GM18867 (cell line): ENCODE measurements at regions not wholly inside any gene's neighbourhood (a gene's known extent, or its start where the extent isn't known, plus 50 kb on each side); places are given as distances from the start of the nearest gene placed in this dataset.

ENCODE experiments used
- ATAC-seq: cut with Tn5 transposase; IDR thresholded peaks from one replicate; pipeline ENCODE4 v1.9.1; 2021; ENCODE audit warnings: mild to moderate bottlenecking, moderate library complexity; ENCODE audit not compliant: unreplicated experiment

DNA sequence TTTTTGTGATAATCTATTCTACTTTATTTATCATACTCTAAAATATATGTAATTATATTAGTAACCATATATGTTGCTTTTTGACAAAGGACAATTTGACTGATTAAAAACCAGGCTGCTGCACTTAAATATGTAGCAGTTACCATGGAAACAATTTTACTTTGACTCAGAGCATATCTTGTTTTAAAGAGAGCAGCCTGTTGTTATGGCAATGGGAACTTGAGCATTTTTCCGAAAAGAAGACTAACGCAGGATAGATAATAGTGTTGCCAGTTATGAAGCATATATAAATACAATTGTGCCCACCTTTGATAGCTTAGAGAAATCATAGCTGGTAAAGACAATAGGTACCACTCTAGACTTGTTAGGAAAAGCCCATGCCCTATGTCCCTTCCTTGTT lies 283.0 kb downstream of the GASK1B start:
- ATAC-seq = no peak

DNA sequence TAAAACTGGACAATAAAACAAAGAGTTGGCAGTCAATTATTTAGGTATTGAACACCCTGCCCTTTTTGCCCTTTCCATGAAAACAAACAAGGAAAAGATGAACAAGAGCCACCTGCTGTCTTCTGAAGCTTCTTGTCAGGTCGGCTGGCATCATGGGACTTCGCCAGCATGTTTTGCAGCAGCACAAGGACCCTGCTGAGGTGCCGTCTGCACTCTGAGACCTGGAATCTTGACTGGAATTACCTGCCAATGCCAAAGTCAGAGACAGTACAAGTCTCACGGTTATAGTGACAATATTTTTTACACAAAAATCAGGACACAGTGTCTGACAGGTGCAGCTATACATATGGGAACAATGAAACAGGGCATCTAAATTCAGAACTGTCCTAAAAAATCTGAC lies 284.5 kb downstream of the GASK1B start:
- ATAC-seq = no peak

DNA sequence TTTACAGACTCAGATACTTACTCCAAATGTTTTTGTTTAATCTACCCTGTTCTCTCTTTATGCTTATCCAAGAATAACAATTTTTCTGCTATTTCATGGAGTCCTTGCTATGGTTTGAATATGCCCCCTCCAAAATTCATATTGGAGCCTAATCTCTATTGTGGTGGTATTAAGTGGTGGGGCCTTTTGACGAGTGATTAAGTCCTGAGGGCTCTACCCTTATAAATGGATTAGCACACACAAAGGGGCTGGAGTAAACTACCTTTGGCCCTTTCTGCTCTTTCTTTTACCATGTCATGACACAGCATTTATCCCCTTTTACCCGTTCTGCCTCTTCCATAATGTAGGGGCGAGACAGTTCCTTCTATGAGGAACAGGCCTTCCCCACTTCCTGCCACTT lies 285.5 kb downstream of the GASK1B start:
- ATAC-seq = no peak

DNA sequence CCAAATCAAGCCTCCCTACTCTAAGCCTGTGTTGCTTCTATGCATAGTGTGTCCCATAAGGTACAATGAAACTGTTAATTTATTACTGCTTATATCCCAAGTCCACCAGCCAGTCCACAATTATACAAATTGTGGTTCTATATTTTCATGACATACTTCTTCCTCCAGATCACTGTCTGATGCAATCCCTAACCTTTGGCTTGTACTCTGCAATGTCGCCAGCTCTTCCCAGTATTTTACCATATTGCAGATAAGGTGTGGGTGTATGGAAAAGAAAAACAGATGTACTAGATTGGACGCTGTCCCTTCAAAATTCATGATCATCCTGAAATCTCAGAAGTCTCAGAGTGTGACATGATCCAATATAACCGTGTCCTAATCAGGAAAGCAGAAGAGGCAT lies 286.2 kb downstream of the GASK1B start:
- no peak for ATAC-seq

DNA sequence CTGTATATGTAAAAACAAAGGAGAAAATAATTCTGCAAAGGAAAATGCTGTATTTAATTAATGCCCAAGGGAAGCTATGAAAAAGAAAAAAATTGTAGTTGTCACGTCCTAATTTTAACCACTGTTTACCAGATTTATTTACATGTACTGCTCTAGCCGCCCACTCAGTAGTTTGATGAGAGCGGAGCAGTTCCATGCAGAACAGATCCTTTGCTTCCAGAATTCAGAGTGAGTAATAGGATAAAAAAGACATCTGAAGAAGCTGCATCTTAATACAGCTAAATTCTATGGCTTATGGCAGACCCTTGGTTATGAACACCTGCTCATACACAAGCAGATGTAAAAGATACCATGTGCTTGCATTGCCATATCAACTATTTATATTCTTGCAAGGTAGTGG lies 287.0 kb downstream of the GASK1B start:
- no peak for ATAC-seq

DNA sequence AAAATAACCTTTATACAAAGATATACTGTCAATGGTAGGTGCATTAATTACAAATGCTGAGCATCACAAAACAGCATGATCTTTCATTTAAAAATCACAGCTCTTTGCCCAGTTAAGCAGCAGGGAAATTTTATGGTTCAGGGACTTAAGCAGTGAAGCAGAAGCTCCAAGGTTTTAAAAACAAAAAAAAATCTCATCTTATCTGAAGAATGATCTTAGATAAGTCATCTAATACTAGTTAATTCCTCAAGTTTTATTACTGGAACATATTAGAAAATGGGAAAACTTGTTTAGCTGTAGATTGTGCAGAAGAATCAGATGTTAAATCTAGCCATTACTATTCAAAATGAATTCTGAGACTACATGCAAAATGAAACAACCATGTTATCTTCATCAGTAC lies 289.9 kb downstream of the GASK1B start:
- ATAC-seq = no peak

DNA sequence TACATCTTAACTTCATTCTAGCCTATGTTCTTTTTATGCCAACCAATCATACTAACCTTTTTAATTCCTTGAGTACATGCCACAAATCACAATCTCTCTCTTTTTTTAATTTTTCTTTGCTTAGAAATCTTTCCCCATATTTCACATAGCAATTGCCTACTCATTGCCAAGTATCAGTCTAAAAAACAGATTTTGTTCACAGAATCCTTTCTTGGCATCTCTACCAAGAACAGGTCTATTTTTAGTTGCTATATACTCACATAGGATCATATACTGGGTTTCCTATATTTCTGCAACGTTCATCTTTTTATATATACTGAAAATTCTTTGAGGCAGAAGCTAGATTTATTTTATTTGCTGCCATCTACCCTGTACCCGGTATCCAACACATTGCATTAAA lies 292.1 kb downstream of the GASK1B start:
- ATAC-seq = no peak

DNA sequence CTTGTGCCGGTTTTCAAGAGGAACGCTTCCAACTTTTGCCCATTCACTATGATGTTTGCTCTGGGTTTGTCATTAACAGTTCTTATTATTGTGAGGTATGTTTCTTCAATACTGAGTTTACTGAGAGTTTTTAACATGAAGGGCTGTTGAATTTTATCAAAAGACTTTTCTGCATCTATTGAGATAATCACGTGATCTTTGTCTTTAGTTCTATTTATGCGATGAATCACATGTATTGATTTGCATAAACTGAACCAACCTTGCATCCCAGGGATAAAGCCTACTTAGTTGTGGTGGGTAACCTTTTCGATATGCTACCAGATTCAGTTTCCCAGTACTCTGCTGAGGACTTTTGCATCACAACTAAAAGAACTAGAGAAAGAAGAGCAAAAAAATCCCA lies 318.0 kb downstream of the GASK1B start:
- no peak for ATAC-seq

DNA sequence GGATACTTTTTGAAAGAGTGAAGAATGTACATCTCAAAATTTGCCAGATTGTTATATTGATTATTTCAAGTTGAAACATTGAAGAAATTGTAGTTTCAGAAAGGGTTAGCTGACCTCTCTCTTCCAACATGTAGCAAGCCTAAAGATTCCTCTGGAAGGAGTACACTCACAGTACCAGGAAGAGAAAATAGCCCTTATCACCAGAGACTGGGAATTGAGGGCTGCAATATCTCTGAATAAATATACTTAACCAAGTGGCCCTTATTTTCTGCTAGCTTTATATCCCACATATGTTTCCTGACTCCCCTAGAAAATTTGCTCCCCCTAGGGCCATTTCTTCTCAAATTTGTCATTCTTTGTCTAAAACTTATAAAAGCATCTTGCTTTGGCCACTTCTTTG lies 332.2 kb downstream of the GASK1B start:
- ATAC-seq = no peak

DNA sequence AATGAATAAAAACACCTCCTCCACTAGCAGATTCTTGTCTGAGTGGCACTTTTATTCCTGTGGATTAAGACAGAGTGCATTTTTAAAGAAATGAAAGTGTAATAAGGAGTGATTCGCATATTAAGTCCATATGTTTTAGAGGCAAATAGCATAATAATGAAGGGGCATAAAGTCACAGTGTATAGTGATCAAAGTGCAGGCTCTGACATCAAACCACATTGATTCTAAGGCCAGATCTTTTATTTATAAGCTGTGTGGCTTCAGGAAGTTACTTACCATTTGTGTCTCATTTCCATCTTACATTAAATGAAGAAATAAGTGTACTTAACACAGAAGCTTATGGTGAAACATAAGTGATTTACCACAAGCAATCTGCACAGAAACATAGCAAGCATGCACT lies 332.8 kb downstream of the GASK1B start:
- ATAC-seq = no peak

DNA sequence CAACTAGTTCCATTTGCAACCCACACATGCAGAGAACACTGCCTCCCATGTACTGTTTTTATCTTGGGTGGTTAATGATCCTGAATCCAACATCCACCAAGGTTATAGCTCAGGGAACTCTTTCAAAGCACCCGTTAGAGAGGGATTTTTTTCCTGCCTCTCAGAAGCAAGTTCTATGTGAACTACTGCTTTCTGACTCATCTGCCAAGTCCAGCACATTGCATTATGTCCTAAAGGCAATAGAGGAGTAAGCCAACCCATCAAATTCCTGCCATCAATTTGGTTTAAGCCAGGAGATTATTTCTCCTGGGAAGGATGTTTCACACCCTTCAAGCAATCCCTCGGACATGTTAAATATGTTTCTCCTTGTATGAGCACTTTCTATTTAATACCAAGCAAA lies 334.5 kb downstream of the GASK1B start:
- ATAC-seq = no peak

DNA sequence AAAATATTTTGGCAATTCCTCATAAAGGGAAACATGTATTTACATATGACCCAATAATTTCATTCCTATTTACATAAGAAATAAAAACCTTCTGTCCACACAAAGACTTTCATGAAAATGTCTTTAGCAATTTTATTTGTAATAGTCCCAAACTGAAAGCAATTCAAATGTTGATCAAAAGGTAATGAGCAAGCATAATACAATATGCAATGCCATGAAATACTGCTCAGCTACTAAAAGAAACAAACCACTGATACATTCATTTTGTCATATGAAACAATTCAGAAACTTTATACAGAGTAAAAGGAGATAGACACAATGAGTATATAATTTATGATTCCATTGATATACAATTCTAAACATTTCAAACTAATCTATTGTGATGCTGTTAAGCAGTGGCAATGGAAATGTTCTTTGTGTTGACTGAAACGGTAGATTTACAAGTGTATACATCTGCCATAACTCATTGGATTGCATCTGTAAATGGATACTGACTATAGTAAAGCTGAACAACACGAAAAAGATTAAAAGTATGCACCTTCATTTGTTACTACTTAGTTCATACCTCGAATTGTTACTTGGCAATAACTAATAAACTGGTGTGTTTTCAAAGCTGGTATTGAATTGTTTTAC lies 335.6 kb downstream of the GASK1B start:
- ATAC-seq = no peak

DNA sequence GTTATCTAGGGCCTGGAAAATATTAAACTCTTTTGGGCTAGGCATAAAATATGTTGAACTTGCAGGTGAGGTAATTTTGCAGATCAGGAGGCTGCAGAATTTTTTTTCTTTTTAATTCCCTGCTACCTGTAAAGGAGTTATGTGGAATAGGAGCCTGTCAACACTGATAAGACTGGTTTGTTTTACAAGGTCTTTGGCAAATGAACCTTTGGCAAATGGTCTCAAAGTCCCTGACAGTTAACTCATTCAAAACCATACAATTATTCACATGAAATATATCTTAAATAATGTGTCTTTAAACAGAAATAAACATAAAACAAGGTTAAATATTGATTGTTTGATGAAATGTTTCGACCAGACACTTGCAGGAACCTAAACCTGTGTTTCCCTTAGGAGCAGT lies 340.2 kb downstream of the GASK1B start:
- no peak for ATAC-seq

DNA sequence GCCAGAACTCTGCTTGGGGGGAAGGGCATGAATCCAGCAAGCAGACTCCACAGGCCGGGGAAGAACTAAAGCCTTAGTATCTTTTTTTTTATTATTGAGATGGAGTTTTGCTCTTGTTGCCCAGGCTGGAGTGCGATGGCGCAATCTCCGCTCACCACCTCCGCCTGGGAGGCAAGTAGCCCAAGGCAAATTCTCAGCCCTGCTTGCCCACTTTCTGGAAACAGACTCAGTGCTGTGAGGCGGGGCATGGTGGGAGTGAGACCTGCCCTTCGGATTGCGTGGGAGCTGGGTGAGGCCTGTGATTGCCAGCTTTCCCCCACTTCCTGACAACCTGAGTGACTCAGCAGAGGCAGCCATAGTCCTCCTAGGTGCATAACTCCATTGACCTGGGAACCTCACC lies 348.8 kb downstream of the GASK1B start:
- ATAC-seq = no peak

DNA sequence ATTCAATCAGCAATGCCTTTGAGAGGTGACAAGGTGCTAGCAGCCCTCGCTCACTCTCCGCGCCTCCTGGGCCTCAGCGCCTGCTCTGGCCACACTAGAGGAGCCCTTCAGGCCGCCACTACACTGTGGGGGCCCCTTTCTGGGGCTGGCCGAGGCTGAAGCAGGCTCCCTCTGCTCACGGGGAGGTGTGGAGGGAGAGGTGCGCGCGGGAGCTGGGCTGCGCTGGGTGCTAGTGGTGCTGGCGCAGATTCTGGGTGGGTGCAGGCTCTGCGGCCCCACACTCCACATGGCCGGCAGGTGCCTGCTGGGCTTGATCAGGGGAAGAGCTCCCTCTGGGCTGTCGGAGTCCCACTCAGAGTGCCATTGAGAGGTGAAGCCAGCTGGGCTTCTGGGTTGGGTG lies 351.0 kb downstream of the GASK1B start:
- no peak for ATAC-seq

DNA sequence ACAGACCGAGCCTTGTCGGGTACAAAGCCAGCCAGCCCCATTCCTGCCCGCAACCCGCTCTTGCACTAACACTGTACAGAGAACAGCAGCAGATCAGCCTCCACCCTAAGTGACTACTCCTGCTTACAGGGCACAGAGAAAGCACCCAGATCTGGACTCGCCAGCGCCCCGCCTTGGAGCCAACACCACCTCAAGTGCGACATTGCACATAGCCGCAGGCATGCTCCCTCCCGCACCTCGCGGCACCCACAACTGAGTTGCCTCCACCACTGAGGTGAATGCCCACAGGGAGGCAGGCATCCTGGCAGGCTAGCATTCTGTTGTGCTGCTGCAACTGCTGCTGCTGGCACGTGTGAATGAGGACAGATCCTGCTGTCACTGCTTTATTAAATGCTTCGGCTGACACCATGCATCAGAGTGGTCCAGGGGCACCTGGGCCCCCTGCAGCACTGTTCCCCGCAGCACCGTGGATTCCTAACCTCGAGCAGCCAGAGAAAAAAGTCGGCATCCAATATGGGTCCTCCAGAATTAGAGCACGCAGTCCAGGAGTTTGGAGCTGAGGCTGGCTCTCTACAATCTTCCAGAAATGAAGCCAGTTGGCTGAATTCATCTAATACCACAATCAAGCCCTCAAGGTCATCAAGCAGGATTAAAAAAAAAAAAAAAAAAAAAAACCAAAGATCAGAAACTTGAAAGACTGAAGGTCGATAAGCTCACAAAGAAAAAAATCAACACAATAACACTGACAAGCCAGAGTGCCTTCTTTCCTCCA lies 352.9 kb downstream of the GASK1B start:
- ATAC-seq = no peak

DNA sequence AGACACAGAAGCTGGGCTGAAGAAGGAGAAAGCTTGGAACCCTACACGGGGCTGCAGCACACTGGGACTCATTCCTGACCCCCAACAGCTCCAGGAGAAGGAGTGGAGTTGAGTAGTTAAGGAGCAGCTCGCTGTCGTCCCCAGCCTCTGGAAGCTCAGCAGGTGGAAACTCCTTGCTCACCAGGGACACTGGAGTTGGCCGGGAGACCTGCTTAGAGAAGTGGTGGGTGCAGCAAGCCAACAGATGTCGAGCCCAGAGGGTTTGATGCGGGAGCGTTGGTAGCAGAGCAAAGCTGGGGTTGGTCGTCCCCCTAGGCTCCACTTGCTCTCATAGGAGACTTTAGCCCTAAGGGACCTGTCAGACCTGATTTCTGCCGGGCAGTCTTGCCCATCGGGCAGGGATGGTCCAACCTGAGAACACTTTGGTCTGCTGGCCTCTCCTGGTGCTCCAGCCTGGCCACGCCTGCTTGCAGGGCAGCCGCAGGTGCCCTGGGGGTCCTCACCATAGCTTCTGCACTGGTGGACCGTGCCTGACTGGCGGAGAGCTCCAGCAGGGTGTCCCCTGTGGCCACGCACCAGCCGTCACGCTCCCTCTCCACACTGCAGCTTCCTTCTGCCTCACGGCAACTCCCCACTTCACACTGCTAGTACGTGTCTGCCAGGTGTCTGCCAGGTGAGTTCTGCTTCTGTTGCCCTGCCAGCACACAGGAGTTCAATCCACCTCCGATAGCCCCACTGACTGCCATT lies 353.7 kb downstream of the GASK1B start:
- ATAC-seq = no peak

DNA sequence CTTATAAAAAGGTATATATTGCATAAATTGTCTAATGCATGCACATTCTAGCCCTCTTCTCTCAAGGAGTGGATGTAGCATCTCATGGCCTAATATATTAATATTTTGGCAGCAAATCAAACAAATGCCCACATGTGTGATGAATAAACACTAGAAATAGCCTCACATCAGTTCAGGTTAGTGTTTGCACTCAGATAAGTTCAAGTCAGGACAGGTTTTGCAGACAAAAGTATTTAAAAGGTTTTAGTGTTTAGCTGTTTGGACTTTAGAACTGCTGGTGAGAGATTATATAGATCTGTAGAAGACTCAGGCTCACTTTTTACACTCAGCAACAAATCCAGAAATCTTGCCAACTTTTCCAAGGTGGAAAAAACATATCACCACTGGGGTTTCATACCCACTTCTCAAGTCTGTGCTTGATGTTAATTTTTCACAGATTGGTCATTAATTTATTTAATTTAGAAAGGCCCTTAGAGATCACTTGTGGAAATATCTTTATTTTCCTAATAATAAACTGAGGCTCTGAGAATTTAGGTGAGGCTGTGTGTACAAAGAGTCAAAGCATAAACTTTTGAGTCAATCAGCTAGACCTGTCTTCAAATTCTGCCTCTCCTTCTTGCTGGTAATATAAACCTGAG lies 362.6 kb downstream of the GASK1B start:
- no peak for ATAC-seq

DNA sequence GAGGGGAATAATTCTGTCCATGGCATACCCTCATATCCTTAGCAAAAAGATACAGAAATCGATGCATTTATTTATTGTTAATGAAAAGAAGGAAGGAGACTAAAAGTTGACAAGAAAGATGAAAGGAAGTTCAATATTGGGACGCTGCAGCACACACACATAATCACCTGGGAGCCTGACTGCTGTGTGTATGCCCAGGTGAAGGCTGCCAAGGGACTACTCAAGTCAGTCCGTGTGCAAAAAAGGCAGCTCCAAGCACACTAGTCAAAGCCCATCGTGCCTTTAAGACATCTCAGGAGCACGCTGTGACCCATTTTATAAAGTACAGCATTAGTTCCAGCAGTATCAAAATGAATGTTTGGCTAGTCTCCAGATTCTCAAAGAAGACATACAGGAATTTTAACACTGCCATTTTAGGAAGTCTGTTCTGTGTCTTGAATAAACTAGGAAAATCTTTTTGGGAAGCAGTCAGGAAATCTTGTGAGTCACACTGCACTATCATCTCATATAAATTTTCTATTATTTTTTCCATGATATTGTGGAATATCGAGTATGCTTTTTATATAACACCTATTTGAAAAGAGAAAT lies 363.9 kb downstream of the GASK1B start:
- no peak for ATAC-seq

DNA sequence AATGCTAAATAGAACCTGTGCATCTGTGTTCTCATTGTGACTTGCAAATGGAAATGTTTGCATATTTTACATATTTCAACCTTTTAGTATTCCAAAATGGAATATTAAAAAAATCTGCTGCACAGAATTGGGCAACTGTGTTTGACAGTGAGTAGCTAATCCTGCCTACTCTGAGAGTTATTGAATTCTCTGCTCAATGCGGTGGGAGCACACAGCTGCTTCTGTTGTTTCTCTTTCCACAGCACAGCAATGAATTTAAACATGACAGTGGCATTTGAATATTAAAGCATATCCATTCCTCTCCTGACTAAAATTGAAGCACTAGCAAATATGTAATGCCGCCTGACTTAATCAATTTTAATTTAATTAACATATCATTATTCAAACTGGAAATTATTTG lies 366.6 kb downstream of the GASK1B start:
- no peak for ATAC-seq

DNA sequence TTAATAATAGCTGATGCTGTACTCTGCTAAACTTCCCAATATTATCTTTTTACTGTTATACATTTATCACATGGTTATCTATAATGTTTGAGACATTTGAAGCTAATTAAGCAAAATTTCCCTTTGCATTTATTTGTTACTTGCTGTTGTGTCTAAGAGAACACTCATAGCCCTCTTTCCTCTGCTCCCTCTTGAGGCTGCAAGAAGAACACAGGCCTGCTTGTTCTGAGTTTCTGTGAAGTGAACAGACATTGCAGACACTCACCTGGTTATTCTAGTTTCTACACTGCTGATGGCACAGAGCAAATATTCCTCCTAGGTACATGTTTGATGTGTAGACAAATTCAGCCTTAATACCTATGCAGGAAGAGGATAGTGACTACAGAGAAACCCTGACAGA lies 367.8 kb downstream of the GASK1B start:
- ATAC-seq = no peak
